SK-N-SH (cell line): ENCODE measurements at regions not wholly inside any gene's neighbourhood (a gene's known extent, or its start where the extent isn't known, plus 50 kb on each side); places are given as distances from the start of the nearest gene placed in this dataset.

Source experiments
- CTCF ChIA-PET: fragments of 300-600, 350-600 bp; formaldehyde crosslinking; extraction: SDS; loops from one replicate; lab custom pipeline; 2021; lab: Yijun Ruan, JAX
- POLR2A ChIA-PET: fragments of 350-600 bp; sonication (Branson Sonifier 250); formaldehyde crosslinking; extraction: SDS; loops from one replicate; lab custom pipeline; 2020; ENCODE audit warnings: antibody characterized with exemption, inconsistent platforms; lab: Yijun Ruan, JAX
- DNase-seq: peaks from one replicate; pipeline ENCODE4 v3.0.0; 2012
- H2AFZ ChIP-seq: fragments of 200-600 bp; sonication (generic); 2 replicates; pipeline ENCODE4 v1.8.1; 2016; ENCODE audit warnings: antibody characterized with exemption, mild to moderate bottlenecking, low read depth
- H3F3A ChIP-seq: fragments of 200-600 bp; sonication (generic); replicated peaks from 2 replicates; pipeline ENCODE3; 2016; ENCODE audit warnings: antibody characterized with exemption, mild to moderate bottlenecking; ENCODE audit not compliant: insufficient read depth
- H3K27ac ChIP-seq, 2 experiments: fragments of 200-500 bp in 1 of 2; fragments of 200-600 bp in 1 of 2; sonication (Bioruptor generic) in 1 of 2; sonication (generic), shearing (Covaris generic) in 1 of 2; 2 replicates each; pipeline versions ENCODE4 v1.5.1 to v1.6.1; 2014 to 2016; ENCODE audit warnings: low read depth in 2 of 2, inconsistent platforms in 1 of 2, low read length in 1 of 2, mild to moderate bottlenecking in 1 of 2, mixed read lengths in 1 of 2
- H3K27me3 ChIP-seq: fragments of 200-600 bp; sonication (generic), shearing (Covaris generic); 2 replicates; pipeline ENCODE4 v1.6.1; 2016; ENCODE audit warnings: mixed run types; ENCODE audit not compliant: insufficient read depth
- H3K36me3 ChIP-seq, 2 experiments: fragments of 200-500 bp in 1 of 2; fragments of 200-600 bp in 1 of 2; sonication (Bioruptor generic) in 1 of 2; sonication (generic) in 1 of 2; replicated peaks in 1 of 2; 2 replicates each; pipeline versions ENCODE3 to v1.5.1; 2014 to 2016; ENCODE audit warnings: low read length in 1 of 2, mild to moderate bottlenecking in 1 of 2; ENCODE audit not compliant: insufficient read depth in 2 of 2, control insufficient read depth in 1 of 2
- H3K4me1 ChIP-seq, 2 experiments: fragments of 200-500 bp in 1 of 2; fragments of 200-600 bp in 1 of 2; sonication (Bioruptor generic) in 1 of 2; sonication (generic), shearing (Covaris generic) in 1 of 2; 2 replicates each; pipeline versions ENCODE4 v1.5.1 to v1.6.1; 2014 to 2016; ENCODE audit warnings: low read depth in 1 of 2, low read length in 1 of 2, mixed run types in 1 of 2; ENCODE audit not compliant: insufficient read depth in 2 of 2, control insufficient read depth in 1 of 2
- H3K4me2 ChIP-seq: fragments of 200-600 bp; sonication (generic), shearing (Covaris generic); 2 replicates; pipeline ENCODE4 v1.6.1; 2017; ENCODE audit warnings: mixed run types
- H3K4me3 ChIP-seq, 2 experiments: fragments of 200-500 bp in 1 of 2; fragments of 200-600 bp in 1 of 2; sonication (Bioruptor generic) in 1 of 2; sonication (generic), shearing (Covaris generic) in 1 of 2; 2 replicates each; pipeline versions ENCODE4 v1.5.1 to v1.8.1; 2014 to 2016; ENCODE audit warnings: low read depth in 2 of 2, inconsistent platforms in 1 of 2, low read length in 1 of 2, mild to moderate bottlenecking in 1 of 2, mixed read lengths in 1 of 2, moderate library complexity in 1 of 2
- H3K79me2 ChIP-seq: fragments of 200-600 bp; sonication (generic); 2 replicates; pipeline ENCODE4 v1.8.1; 2017; ENCODE audit warnings: mild to moderate bottlenecking; ENCODE audit not compliant: insufficient read depth
- H3K9ac ChIP-seq: fragments of 200-600 bp; sonication (generic); 2 replicates; pipeline ENCODE4 v1.6.1; 2017; ENCODE audit warnings: mixed run types
- H3K9me2 ChIP-seq: fragments of 200-600 bp; sonication (generic); 2 replicates; pipeline ENCODE4 v1.6.1; 2017; ENCODE audit warnings: mixed run types
- H3K9me3 ChIP-seq: fragments of 200-600 bp; sonication (generic); 2 replicates; pipeline ENCODE4 v1.6.1; 2017; ENCODE audit warnings: mixed run types, mild to moderate bottlenecking, moderate library complexity
- H4K20me1 ChIP-seq: fragments of 200-600 bp; sonication (generic); 2 replicates; pipeline ENCODE4 v1.6.1; 2017; ENCODE audit warnings: mild to moderate bottlenecking, mixed run types; ENCODE audit not compliant: insufficient read depth
- CTCF ChIP-seq: fragments of 200-600 bp; sonication (generic); IDR thresholded peaks from 2 replicates; pipeline ENCODE4 v1.6.1; 2017; ENCODE audit warnings: antibody characterized with exemption, mild to moderate bottlenecking, moderate library complexity
- ELF1 ChIP-seq: IDR thresholded peaks from 2 replicates; pipeline ENCODE4 v1.4.0; 2012
- EP300 ChIP-seq, 2 experiments: IDR thresholded peaks; 2 replicates each; pipeline versions ENCODE4 v1.4.0 to v1.6.1; 2012; ENCODE audit warnings: borderline replicate concordance in 1 of 2, low read depth in 1 of 2, low read length in 1 of 2
- EZH2phosphoT487 ChIP-seq: fragments of 200-600 bp; sonication (generic); IDR thresholded peaks from 2 replicates; pipeline ENCODE4 v1.6.1; 2017; ENCODE audit warnings: low read depth, mixed run types, mild to moderate bottlenecking, antibody characterized with exemption, moderate library complexity, borderline replicate concordance
- FOSL2 ChIP-seq: IDR thresholded peaks from 2 replicates; pipeline ENCODE4 v1.4.0; 2012; ENCODE audit warnings: low read depth, mild to moderate bottlenecking, moderate library complexity, borderline replicate concordance
- GABPA ChIP-seq: IDR thresholded peaks from 2 replicates; pipeline ENCODE4 v1.4.0; 2012; ENCODE audit warnings: low read depth, mild to moderate bottlenecking
- GATA2 ChIP-seq: sonication (generic); formaldehyde crosslinking; IDR thresholded peaks from 2 replicates; pipeline ENCODE4 v1.5.0; 2020; ENCODE audit warnings: mild to moderate bottlenecking, missing genetic modification reagents
- POLR2AphosphoS5 ChIP-seq: IDR thresholded peaks from 2 replicates; pipeline ENCODE4 v1.6.1; 2012; ENCODE audit warnings: low read depth, low read length
- RXRA ChIP-seq: IDR thresholded peaks from 2 replicates; pipeline ENCODE4 v1.4.0; 2012; ENCODE audit warnings: low read depth, mild to moderate bottlenecking, borderline replicate concordance
- SIN3A ChIP-seq: IDR thresholded peaks from 2 replicates; pipeline ENCODE4 v1.6.1; 2012; ENCODE audit warnings: low read depth, mild to moderate bottlenecking, low read length, moderate library complexity, borderline replicate concordance
- TCF12 ChIP-seq: IDR thresholded peaks from 2 replicates; pipeline ENCODE4 v1.4.0; 2012
- YY1 ChIP-seq: IDR thresholded peaks from 2 replicates; pipeline ENCODE4 v1.4.0; 2012; ENCODE audit warnings: low read depth, mild to moderate bottlenecking
- WGBS: methylation state at CpG from one replicate; pipeline ENCODE4 v1.1.6; 2017; ENCODE audit warnings: low lambda C conversion rate; 5-methylcytosine and 5-hydroxymethylcytosine counted together
- TF ChIP-seq, protein P1 (sequence below): IDR thresholded peaks from 2 replicates; pipeline ENCODE4; 2012
- TF ChIP-seq, protein P2 (sequence below): IDR thresholded peaks from 2 replicates; pipeline ENCODE4 v1.6.1; 2012; ENCODE audit warnings: mild to moderate bottlenecking, low read depth, low read length, moderate library complexity
- TF ChIP-seq, protein P3 (sequence below): IDR thresholded peaks from 2 replicates; pipeline ENCODE4 v1.4.0; 2012; ENCODE audit warnings: low read depth

DNA sequence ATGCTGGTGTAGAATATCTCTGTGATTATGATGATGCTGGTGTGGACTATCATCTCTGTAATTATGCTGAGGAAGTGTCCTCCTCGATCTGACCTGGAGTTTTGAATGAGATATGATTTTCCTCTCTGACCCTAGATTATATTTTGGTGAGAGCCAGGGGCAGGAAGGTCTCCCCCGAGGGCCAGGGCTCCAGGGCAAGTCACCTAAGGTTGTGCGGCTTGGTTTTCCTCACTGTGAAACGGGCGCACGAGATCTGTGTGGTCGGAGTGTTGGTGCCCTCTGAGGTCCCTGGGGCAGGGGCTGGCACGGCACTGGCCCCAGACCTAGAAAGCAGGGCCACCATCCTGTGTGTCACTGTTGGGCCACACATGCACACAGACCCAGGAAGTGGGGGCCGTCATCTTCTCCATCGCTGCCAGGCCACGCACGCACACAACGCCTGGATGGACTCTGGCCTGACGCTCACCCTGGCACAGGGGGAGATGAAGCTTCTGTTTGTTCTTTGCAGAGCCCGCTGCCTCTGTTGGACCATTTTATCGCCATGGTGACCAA lies 67.7 kb upstream of the ZNF469 start:
- no peak for DNase-seq
- Histone ChIP-seq H3K4me1 (peaks cover 12 to 32% of the 10 kb centered on the region in 2 experiments; a peak in 3 of 4 replicates), H3K36me3 (no peaks in the 10 kb centered on the region), H2AFZ (no peak overlapping the region), H4K20me1 (no peaks in the 10 kb centered on the region), H3K9ac (peak overlapping the region; percentile 51), H3F3A (peaks cover 4% of the 10 kb centered on the region), H3K79me2 (no peaks in the 10 kb centered on the region), H3K9me2 (no peaks in the 10 kb centered on the region), H3K9me3 (no peaks in the 10 kb centered on the region), H3K27ac (peak overlapping the region in 1 of 2 experiments; percentile 54; a peak in 2 of 4 replicates), H3K4me2 (peak overlapping the region; percentile 59; the same call in 1 of the 2 replicates), H3K4me3 (no peak overlapping the region), H3K27me3 (no peaks in the 10 kb centered on the region)
- 81% methylated on average over 11 of the region's 16 CpGs for WGBS
- CTCF ChIA-PET: no interaction called here
- TF ChIP-seq, protein P1, sequence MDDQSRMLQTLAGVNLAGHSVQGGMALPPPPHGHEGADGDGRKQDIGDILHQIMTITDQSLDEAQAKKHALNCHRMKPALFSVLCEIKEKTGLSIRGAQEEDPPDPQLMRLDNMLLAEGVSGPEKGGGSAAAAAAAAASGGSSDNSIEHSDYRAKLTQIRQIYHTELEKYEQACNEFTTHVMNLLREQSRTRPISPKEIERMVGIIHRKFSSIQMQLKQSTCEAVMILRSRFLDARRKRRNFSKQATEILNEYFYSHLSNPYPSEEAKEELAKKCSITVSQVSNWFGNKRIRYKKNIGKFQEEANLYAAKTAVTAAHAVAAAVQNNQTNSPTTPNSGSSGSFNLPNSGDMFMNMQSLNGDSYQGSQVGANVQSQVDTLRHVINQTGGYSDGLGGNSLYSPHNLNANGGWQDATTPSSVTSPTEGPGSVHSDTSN: no peak
- TF ChIP-seq EZH2phosphoT487: no peak
- TF ChIP-seq POLR2AphosphoS5: no peak
- TF ChIP-seq CTCF: no peak
- POLR2A ChIA-PET: no interaction called here

GRCh38 chr16:88315543-88316105 lies 67.1 kb upstream of the ZNF469 start:
- TF ChIP-seq, protein P2, sequence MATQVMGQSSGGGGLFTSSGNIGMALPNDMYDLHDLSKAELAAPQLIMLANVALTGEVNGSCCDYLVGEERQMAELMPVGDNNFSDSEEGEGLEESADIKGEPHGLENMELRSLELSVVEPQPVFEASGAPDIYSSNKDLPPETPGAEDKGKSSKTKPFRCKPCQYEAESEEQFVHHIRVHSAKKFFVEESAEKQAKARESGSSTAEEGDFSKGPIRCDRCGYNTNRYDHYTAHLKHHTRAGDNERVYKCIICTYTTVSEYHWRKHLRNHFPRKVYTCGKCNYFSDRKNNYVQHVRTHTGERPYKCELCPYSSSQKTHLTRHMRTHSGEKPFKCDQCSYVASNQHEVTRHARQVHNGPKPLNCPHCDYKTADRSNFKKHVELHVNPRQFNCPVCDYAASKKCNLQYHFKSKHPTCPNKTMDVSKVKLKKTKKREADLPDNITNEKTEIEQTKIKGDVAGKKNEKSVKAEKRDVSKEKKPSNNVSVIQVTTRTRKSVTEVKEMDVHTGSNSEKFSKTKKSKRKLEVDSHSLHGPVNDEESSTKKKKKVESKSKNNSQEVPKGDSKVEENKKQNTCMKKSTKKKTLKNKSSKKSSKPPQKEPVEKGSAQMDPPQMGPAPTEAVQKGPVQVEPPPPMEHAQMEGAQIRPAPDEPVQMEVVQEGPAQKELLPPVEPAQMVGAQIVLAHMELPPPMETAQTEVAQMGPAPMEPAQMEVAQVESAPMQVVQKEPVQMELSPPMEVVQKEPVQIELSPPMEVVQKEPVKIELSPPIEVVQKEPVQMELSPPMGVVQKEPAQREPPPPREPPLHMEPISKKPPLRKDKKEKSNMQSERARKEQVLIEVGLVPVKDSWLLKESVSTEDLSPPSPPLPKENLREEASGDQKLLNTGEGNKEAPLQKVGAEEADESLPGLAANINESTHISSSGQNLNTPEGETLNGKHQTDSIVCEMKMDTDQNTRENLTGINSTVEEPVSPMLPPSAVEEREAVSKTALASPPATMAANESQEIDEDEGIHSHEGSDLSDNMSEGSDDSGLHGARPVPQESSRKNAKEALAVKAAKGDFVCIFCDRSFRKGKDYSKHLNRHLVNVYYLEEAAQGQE: no peak
- TF ChIP-seq, protein P3, sequence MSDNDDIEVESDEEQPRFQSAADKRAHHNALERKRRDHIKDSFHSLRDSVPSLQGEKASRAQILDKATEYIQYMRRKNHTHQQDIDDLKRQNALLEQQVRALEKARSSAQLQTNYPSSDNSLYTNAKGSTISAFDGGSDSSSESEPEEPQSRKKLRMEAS: peak; percentile 61
- TF ChIP-seq GABPA (peak; percentile 62), POLR2AphosphoS5 (peak; percentile 12; the same call in 1 of the 2 replicates), RXRA (peak; percentile 25; the same call in 1 of the 2 replicates), TCF12 (peak; percentile 74), CTCF (no peak), SIN3A (no peak), ELF1 (0 out of 2 replicates have a peak, but pooled peaks have one; percentile 36), FOSL2 (peak; percentile 80), EP300 (IDR thresholded peaks at IDR 0.05; ENCODE audit: borderline replicate concordance in 1 of 2, low read depth in 1 of 2, low read length in 1 of 2) (0 out of 4 replicates have a peak, but pooled peaks of 1 of the 2 experiments have one; percentile 41), EZH2phosphoT487 (no peak), GATA2 (CRISPR knock-in tag) (no peak), YY1 (no peak)
- no peak for DNase-seq
- Histone ChIP-seq H3K27ac (peak overlapping the region in 1 of 2 experiments; percentile 54; a peak in 2 of 4 replicates), H3K4me2 (peak overlapping the region; percentile 59; the same call in 1 of the 2 replicates), H3K4me3 (no peak overlapping the region), H3F3A (peaks cover 4% of the 10 kb centered on the region), H3K9me3 (no peaks in the 10 kb centered on the region), H3K9me2 (no peaks in the 10 kb centered on the region), H3K79me2 (no peaks in the 10 kb centered on the region), H3K9ac (peak overlapping the region; percentile 51), H3K27me3 (no peaks in the 10 kb centered on the region), H4K20me1 (no peaks in the 10 kb centered on the region), H2AFZ (no peak overlapping the region), H3K36me3 (no peaks in the 10 kb centered on the region), H3K4me1 (peaks cover 12 to 32% of the 10 kb centered on the region in 2 experiments; a peak in 3 of 4 replicates)
- POLR2A ChIA-PET: no interaction called here
- WGBS: 82% methylated on average over 4 of the region's 20 CpGs
- CTCF ChIA-PET: no interaction called here
